ENCODE measurements at regions not wholly inside any gene's neighbourhood (a gene's known extent, or its start where the extent isn't known, plus 50 kb on each side); places are given as distances from the start of the nearest gene placed in this dataset.
A peak's percentile ranks its signal among the peaks of the same experiment; 100 is the strongest.

DNA sequence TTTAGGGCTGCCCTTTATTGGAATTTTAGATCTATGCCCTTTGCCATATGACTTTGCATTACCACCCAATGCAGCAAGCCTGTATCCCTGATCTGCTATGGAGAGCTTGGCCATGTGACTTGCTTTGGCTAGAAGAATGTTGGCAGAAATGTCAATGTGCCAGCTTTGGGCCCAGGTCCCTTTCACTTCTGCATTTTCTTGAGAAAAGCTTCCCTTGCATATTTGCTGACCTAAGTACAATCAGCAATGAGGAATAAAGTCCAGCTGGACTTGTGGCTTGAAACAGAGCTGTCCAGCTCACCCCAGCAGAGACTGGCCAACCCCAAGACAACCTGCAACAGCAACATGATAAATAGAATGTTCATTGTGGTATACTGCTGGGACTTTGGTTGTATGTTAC lies 135.9 kb downstream of the PAH start:
- DNase-seq: no peak

DNA sequence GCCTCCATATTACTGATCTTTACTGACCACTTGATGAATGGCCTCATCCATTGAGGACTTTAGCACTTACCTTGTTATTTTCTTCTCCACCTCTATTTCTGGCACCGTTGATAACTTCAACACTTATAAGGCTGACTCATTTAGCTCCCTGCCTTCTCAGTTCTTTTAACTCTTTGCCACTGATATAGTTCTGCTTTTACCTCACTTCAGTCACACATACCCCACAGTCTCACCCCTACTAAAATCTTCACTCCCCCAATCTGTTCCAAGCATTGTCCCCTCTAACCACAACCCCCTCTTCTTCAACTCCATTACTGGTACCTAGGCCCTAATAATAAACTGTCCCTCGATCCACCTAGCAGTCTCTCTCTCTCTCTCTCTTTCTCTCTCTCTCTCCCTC lies 141.0 kb downstream of the PAH start:
- DNase-seq: no peak

DNA sequence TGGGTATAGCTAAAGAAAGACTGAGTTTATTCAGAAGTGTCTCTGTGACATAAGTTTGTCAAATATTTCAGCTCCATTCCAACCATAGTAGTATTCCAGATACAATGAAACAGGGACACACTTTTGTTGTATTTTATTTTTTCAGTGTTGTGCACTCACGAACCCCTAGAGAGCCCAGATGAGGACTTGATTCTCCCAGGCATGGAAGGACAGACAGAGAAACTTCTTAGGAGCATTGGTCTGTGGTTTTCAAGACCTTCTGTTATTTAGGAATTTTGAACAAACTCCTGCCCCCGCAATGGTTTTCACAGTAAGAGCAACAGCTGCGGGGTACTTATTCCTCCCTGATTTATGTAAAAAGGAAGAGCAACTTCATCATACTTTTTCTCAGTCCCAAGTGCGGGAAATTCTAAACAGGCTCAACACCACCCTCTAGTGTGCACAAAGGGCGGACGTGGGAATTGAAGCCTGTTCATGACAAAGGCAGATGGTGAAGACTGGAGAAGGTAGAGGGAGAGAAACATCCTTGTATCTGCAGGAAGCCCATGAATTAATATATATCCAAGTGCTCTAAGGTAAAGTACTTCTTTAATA lies 147.6 kb downstream of the PAH start:
- DNase-seq: peak; percentile 39

DNA sequence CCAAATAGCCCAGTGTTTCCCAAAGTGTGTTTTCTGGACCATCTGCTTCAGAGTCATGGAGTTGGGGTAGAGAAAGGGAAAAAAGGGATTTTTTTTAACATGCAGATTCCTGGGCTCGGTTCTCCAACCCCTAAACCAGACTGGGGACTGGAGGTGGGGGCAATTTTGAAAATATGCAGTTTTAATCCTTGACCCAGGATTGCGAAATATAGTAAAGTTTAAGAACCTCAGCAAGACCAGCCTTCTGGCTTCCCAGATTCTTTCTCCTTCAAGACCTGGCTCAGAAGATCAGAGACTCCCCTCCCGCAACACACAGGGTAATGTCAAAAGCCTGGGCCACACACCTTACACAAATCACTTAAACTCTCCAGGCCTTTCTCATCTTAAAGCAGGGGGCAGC lies 150.1 kb downstream of the PAH start:
- DNase-seq: no peak

DNA sequence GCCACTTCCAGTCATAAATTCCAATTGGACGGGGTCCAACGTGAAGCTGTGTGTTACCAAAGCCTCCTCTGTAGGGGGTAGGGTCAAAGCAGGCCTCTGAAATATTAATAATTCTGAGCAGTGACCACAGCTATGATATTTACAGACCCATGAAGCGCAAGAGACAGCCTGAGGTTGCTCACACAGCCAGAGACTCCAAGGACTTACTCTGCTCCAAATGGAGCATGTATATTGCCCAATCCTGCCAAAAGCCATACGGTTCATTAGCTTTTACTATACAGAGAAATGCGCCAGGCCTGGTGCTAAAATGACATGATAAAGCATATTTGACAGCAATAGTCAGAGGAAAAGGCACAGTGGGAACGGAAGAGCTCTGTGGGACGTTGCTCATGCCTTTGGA lies 151.3 kb downstream of the PAH start:
- no peak for DNase-seq

DNA sequence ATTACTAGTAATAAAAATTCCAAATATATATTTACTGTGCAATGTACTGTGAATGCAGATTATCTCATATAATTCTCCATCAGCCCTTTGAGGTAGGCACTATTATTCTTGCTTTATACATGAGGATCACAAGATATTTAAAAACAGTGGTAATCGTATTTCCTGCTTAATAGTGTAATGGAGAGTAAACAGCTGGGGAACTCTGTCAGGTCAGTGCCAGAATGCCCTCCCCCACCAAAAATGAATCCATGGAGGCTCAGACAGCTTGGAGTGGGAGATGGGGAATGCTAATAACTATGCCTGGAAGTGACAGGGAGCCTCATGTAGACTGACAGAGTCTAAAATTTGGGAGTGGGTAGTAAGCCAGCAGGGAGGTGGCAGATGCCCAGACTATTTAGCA lies 153.6 kb downstream of the PAH start:
- DNase-seq: no peak

DNA sequence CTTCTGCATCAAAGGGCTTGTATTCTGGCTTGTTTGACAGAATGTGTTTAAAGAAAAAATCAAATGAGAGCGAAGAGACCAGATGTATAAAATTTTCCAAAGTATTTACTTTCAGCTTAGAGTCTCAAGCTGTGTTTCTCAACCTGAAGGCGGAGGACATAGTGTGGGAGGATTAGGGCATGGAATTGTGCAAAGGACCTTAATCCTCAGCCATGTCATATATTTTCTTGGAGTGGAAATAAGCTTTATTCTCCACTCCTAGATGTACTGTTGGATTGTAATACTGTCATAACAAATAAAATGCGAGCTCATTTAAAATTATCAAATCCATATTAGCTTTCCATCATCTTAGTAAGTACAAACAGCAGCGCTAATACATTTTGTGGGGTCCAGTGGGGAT lies 154.0 kb downstream of the PAH start:
- DNase-seq: no peak

DNA sequence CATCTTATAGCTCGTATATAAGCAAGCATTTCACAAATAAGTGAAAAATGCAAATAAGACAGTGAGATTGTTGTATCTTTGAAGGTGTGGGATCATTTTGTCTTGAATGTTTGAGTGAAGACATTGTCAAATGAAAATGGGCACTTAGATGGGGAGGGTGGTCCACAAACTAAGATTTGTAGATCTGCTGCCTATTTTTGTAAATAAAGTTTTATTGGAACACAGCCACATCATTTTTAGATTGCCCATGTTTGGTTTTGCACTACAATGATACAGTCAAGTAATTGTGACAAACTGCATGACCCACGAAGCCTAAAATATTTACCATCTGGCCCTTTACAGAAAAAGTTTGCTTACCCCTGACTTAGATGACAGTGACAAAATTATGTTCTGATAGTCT lies 156.7 kb downstream of the PAH start:
- no peak for DNase-seq

DNA sequence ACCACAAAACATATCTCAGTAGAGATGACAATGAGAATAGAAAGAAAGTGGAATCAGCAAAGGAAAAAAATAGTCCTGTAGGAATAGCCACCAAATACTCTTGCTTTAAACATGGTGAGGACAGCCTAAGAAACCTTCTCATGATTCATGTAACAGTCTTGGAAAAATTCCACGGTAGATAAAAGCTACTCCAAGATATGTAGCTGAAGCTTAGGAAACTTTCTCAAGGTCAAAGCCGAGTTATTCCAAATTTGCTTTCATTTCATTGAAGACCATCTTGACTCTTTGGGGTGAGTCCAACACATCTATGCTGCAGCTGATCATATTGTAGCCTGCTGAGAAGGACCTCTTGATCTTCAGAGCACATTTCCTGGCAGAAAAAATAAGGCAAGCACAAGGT lies 157.6 kb downstream of the PAH start:
- no peak for DNase-seq

DNA sequence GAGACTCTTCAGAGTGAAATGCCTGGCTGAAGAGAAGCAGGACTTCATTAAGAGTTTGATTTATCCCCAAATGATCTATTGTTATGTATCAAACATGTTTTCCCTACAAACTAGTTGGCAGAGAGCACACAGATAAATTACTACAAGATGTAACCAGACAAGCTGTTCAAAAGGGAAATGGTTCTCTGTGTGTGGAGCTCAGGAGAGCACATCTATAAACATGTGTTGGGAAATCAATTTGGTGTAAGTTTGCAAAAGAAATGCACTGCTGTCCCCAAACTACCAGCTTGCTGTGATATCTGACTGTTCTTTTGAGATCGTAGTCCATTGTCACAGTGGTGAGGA lies 159.2 kb downstream of the PAH start:
- DNase-seq: no peak

DNA sequence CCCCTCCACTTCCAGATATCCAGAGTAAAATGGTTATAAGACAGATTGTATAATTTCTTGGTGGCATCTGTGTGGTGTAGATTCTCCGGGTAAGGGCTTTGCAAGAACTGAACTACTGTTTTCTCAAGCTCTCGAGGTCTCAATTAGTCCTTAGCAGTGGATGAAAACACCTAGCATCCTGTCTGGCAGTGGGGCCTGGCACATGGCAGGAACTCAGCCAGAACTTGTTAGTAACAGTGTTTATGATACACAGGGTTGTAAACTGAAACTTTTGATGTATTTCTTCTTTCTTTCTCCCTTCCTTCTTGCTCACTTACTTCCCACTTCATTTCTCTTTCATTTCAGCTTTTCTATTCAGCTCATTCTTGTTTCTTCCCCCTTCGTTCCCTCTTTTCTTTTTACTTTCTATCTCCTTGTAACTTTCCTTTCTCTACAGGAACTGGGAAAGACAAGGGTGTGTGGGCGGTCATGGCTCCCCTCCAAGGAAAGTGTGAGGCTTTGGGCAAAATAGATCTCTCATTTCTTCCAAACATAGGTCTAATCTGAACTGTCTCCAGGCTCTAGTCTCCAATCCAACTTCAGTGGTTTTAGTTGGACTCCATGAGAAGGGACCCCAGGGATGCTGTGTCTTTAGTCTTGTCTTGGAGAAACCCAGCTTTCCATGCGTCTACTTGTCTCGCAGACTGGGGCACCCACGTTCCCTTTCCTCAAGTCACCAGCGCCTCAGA lies 159.7 kb downstream of the PAH start:
- DNase-seq: no peak

DNA sequence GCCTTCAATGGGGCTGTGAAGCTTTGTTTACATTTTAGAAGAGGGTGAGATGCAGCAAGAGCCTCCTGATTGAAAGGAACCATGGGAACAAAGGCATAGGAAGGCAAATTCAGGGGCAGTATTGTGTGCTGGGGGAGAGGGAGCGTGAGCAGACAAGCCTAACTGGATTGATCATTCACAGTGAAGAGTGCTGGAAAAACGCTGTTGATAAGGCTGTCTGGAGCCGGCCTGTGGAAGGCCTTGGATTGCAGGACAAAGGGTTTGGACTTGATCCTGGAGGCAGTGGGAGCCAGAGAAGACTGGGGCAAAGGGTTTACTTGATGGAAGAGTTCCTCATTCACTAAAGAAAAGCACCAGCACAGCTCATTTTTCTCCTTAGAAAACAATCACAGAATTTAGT lies 160.5 kb downstream of the PAH start:
- no peak for DNase-seq

DNA sequence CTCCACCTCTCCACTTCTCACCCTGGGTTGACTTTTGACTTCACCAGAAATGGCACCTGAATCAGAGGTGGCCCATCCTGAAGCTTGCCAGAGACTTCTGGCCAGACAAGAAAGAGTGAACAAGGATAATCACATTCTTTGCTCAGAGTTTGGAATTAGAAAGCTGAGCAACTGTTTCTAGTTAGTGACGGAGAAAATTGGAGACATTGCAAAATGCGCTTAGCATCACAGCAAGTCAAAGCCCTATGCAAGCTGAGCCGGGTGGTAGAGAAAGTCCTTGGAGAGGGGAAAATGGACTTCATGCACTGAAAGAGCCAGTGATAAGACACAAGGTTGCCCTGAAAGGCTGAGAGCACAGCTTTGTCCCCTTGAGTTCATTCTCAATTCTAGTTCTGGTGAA lies 161.8 kb downstream of the PAH start:
- no peak for DNase-seq

DNA sequence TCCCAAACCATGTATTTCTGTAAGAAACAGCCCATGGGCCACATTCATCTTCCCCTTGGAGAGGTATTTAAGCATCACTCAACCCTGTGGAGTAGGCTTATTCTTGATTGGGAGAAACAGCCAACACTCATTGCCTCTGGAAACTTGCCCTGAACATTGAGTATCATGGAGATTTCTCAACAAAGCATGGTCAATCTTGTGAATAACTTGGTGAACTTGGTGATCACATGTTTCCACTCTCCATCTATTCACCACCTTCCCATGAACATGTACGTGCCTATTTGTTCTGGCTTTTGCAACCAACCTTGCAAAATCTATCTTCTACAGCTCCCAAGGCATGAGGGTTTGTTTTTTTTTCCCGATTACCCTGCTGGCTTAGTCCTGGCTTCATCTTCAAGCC lies 163.2 kb downstream of the PAH start:
- DNase-seq: no peak

DNA sequence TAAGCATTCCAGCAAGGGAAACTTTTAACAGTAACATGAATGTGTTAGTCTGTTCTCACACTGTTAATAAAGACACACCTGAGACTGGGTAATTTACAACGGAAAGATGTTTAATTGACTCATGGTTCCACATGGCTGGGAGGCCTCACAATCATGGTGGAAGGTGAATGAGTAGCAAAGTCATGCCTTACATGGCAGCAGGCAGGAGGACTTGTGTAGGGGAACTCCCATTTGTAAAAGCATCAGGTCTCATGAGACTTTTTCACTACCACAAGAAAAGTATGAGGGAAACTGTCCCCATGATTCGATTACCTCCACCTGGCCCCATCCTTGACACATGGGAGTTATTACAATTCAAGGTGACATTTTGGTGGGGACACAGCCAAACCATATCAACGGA lies 168.3 kb downstream of the PAH start:
- DNase-seq: no peak

DNA sequence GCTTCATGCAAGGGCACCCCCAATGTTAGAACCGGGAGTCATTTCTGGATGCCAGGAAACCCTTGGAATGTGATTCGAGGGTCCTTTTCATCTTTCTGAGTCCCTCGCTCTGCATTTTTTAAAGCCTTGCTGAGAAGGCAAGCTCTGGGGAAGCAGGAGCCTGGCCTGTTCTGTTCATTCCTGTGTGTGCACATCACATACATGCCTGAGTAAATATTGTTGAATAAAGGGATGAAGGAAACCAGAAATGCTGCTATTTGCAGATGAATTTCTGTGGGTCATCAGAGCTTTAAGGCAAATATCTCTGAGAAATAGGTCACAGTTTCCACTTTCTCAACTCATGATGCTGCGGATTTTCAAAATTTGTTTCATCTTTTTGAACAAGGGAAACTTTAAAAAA lies 170.1 kb downstream of the PAH start:
- DNase-seq: no peak

DNA sequence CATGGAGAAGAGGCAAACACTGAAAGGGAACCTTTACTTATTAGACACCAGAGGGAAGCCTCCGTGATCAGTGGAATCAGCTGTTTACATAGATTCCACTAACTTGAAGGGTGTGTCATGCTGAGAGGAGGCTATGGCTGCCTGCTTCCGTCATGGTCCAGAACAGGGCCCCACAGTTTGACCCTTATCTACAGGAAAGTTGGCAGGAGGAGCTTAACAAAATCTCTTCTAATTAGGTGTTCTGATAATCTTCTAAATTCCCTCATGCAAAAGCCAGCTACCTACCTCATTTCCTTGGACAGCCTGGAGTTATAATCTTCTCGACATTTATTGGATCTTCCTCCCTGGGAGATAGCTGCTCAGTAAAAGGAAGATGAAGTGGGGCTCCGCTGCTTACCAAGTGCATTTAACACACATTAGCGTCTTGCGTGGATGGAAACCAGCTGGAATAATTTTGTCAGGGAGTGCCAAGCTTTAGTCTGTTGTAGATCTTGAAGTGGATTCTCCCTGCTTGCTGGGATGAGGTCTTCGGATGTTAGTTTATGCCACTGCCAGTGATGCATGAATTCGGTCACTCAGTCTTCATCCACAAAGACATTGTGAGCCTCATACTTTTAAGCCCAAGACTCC lies 171.0 kb downstream of the PAH start:
- no peak for DNase-seq

DNA sequence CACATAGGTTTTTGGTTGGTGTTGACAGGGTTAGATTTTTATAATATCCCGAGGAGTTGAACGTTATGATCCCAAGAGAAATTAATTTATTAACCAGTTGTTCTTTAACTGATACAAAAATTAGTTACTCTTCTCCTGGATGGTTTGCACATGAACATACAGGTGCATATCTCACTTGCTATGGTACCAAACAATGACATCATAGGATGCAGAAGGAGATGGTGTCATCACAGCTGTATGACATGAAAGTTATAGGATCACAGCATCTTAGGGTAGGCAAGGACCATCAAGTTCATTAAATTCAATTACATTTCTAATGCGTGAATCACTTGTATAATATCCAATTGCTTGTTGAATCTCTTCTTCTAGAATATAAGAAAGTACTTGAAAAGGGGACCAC lies 175.8 kb downstream of the PAH start:
- no peak for DNase-seq

DNA sequence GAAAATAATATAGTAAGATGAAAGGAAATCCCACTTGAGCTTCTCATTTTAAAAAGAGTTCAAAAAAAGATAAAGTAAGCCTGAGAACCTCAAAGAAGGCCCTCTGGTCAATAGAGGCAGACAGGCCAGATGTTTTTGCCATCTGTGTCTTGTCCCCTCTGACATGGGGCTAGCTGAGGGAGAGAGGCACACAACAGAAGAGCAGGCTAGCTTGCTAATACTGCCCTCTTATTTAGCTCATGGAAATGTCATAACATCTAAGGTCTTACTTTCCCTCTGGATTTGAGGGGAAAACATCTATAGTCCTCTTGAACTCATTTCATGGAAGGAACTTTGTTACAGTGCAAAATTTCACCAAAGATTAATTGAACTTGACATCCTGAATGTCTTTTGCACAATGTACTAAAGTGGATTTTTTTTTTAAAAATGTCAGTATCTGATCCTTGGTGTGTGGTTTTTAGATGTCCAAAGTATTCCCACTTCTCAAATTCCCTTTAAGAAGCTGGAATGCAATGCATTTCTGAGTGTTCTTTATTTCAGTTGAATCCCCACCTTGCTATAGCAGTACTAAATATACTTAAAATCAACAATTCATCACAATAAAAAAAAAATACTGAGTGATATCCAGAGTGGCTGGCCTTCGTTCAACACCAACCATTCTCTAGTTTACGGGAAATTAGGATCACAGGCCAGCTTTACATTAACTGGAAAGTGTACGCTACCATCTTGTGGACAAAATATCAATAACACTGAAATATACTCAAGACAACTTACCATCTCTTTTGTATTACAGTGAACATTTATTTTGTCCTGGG lies 176.7 kb downstream of the PAH start:
- peak; percentile 46 for DNase-seq

DNA sequence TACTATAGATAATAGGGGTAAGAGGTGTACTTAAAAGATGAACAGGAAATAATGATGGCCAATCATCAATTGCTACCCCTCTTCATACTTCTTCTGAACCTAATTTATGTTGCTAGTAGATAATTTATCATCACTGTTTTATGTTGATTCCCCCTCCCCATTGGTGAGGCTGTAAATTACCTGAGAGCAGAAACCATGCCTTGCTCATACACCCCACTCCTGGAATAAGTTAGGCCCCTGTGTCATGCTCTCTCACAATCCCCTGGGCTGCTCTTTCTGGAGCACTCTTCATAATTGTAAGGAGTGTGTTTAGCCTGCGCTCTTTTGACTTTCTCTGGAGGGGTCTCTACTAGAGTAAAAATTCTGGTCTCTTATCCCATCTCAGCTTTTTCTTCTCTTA lies 180.7 kb downstream of the PAH start:
- no peak for DNase-seq

DNA sequence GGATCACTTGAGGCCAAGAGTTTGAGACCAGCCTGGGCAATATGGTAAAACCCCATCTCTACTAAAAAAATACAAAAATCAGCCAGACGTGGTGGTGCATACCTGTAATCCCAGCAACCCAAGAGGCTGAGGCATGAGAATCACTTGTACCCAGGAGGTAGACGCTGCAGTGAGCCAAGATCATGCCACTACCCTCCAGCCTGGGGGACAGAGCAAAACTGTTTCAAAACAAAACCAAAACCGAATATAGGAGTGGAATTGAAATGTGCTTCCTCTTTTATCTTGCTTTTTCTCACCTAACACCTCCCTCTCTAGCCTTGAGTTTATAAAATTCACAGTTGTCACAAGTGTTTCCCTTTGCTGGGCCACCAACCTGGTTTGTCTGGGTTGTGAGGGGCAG lies 181.9 kb downstream of the PAH start:
- DNase-seq: no peak

DNA sequence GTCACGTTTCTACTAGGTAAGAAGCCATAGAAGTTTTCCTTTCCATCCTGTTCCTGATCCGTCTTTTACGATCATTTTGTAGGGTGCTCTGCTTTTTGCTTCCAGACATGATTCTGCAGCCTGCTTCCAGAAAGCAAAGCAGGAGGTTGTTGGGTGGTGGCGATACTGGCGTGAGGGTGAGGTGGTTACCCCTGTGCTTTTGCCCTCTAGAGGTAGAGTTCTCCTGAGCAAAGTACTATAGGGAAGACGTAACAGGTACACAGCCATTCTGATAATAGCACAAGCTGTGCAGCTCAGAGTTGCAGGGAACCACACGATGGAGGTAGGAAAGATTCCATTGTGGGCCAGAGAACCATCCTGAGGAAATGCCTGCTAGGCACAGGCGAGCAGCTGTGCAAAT lies 186.0 kb downstream of the PAH start:
- DNase-seq: no peak

DNA sequence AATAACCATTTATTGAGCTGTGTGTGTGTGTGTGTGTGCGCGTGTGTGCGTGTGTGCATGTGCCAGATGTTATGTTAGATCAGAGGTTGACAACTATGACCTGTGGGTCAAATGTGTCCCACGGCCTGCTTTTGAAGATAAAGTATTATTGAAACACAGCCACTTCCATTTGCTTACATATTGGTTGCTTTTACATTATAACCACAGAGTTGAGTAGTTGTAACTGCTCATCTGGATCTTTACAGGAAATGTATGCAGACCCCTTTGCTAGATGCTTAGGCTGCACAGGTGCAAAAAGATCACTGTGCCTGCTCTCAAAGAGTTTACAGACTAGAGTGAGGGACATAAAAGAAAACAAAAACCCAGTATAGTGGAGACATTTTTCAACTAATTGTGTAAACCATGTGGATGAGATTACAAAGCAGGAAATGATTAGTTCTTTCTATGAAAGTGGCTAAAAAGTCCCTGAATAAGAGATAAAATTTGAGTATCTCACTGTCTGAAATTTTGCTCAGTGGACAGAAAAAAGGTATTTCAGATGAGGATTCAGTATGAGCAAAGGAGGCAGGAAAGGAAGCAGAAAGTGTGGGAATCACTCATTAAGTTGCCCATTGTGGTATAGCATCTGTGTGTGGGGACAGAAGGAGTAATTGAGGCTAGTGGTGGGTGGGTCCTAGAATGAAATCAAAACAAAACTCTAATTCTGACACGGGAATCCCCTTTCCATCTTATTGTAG lies 188.4 kb downstream of the PAH start:
- DNase-seq: no peak
